HG03025 (cell line): ENCODE measurements at regions not wholly inside any gene's neighbourhood (a gene's known extent, or its start where the extent isn't known, plus 50 kb on each side); places are given as distances from the start of the nearest gene placed in this dataset.

Source experiments
- ATAC-seq: cut with Tn5 transposase; IDR thresholded peaks from one replicate; pipeline ENCODE4 v1.9.1; 2021; ENCODE audit warnings: mild to moderate bottlenecking, moderate library complexity; ENCODE audit not compliant: unreplicated experiment, low FRiP score

- ATAC-seq: no peak
These were observed 452.0 kb upstream of the FZD8 start for GRCh38 chr10:36094096-36094495.

GRCh38 chr10:36092116-36092515 lies 450.0 kb upstream of the FZD8 start:
- no peak for ATAC-seq

- ATAC-seq: no peak
These were observed 448.9 kb upstream of the FZD8 start for GRCh38 chr10:36091007-36091406.

- no peak for ATAC-seq
These were observed 447.8 kb upstream of the FZD8 start for GRCh38 chr10:36089790-36090440.

- ATAC-seq: no peak
These were observed 445.2 kb upstream of the FZD8 start for GRCh38 chr10:36087006-36088005.

- ATAC-seq: no peak
These were observed 433.1 kb upstream of the FZD8 start for GRCh38 chr10:36075196-36075595.

- ATAC-seq: no peak
These were observed 431.8 kb upstream of the FZD8 start for GRCh38 chr10:36073796-36074345.

- ATAC-seq: no peak
These were observed 426.4 kb upstream of the FZD8 start for GRCh38 chr10:36068542-36068941.

GRCh38 chr10:36067748-36068147 lies 425.7 kb upstream of the FZD8 start:
- ATAC-seq: no peak

GRCh38 chr10:36066850-36067249 lies 424.8 kb upstream of the FZD8 start:
- no peak for ATAC-seq

GRCh38 chr10:36066102-36066501 lies 424.0 kb upstream of the FZD8 start:
- no peak for ATAC-seq

GRCh38 chr10:36063396-36063795 lies 421.3 kb upstream of the FZD8 start:
- no peak for ATAC-seq

GRCh38 chr10:36057731-36058130 lies 415.6 kb upstream of the FZD8 start:
- ATAC-seq: no peak

GRCh38 chr10:36057180-36057579 lies 415.1 kb upstream of the FZD8 start:
- ATAC-seq: no peak

GRCh38 chr10:36053775-36054174 lies 411.7 kb upstream of the FZD8 start:
- ATAC-seq: no peak

- ATAC-seq: no peak
These were observed 411.2 kb upstream of the FZD8 start for GRCh38 chr10:36053271-36053670.

GRCh38 chr10:36051500-36051991 lies 409.4 kb upstream of the FZD8 start:
- no peak for ATAC-seq

- no peak for ATAC-seq
These were observed 408.8 kb upstream of the FZD8 start for GRCh38 chr10:36050763-36051499.

GRCh38 chr10:36048780-36049179 lies 406.7 kb upstream of the FZD8 start:
- ATAC-seq: no peak

GRCh38 chr10:36048236-36048635 lies 406.1 kb upstream of the FZD8 start:
- no peak for ATAC-seq

GRCh38 chr10:36042135-36042534 lies 400.0 kb upstream of the FZD8 start:
- ATAC-seq: no peak
